Uterus (tissue), 2 donors: ENCODE measurements at regions not wholly inside any gene's neighbourhood (a gene's known extent, or its start where the extent isn't known, plus 50 kb on each side); places are given as distances from the start of the nearest gene placed in this dataset.

Source experiments
- CTCF ChIP-seq, 4 experiments: fragments of 200-600 bp in 2 of 4; fragments of 450-650 bp in 2 of 4; sonication (generic) in 2 of 4; IDR thresholded peaks; one replicate each; pipeline ENCODE4 v1.5.1; 2016 to 2019; ENCODE audit warnings: antibody characterized with exemption in 4 of 4, mild to moderate bottlenecking in 2 of 4, moderate library complexity in 1 of 4
- POLR2A ChIP-seq, 2 donors: fragments of 450-650 bp; IDR thresholded peaks; one replicate each; pipeline ENCODE4 v1.6.1; 2016; ENCODE audit warnings: antibody characterized with exemption in 2 of 2, mild to moderate bottlenecking in 1 of 2, moderate library complexity in 1 of 2

DNA sequence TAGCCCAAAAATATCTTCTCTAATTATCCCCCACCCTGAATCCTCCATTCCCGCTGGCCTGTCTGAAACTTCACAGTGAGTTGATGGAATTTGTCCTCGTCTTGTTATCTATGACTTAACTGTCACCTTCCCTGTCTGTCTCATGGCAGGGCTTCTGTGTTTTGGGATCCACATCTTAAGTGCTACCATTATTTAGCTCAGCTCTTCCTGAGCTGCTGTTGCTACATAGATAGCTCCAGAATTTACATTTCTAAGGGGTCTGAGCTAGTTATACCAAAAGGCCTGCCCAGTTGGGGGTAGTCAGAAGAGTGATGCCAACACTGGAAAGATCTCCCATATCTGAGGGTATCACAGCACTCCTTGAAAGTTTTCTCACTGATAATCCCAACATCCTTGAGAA is 57.0 kb upstream of the CDKN3 start:
- no peak for TF ChIP-seq CTCF (IDR thresholded peaks at IDR 0.05)
- no peak for TF ChIP-seq POLR2A (IDR thresholded peaks at IDR 0.05)
